Spleen (tissue), 11 donors: ENCODE measurements at regions not wholly inside any gene's neighbourhood (a gene's known extent, or its start where the extent isn't known, plus 50 kb on each side); places are given as distances from the start of the nearest gene placed in this dataset.
"Not testable (repeated sequence)": the region's sequence is repeated elsewhere in the genome, so short reads cannot be mapped to it uniquely, and the experiment has no call there.

Source experiments
- DNase-seq: peaks from one replicate; pipeline ENCODE4 v3.0.0-alpha.2; 2020
- H3K27ac ChIP-seq, 8 donors: fragments of 200-600 bp; sonication (generic) in 7 of 8; 1 replicate in 4 of 8; 2 replicates in 4 of 8; pipeline versions ENCODE4 v1.5.0 to v1.8.0; 2016 to 2021; ENCODE audit warnings: inconsistent platforms in 4 of 8, mild to moderate bottlenecking in 4 of 8, moderate library complexity in 1 of 8
- H3K27me3 ChIP-seq, 7 donors: fragments of 200-600 bp; sonication (generic) in 6 of 7; replicated peaks in 1 of 7; 1 replicate in 4 of 7; 2 replicates in 3 of 7; pipeline versions ENCODE4 v1.5.0 to v1.8.0; 2016 to 2021; ENCODE audit warnings: inconsistent platforms in 3 of 7, mild to moderate bottlenecking in 1 of 7
- H3K36me3 ChIP-seq, 6 donors: fragments of 200-600 bp; sonication (generic) in 5 of 6; 1 replicate in 4 of 6; 2 replicates in 2 of 6; pipeline versions ENCODE4 v1.5.0 to v1.8.0; 2016 to 2021; ENCODE audit warnings: inconsistent platforms in 2 of 6
- H3K4me1 ChIP-seq, 6 donors: fragments of 200-600 bp; sonication (generic) in 5 of 6; 1 replicate in 3 of 6; 2 replicates in 3 of 6; pipeline versions ENCODE4 v1.5.0 to v1.8.0; 2016 to 2021; ENCODE audit warnings: inconsistent platforms in 3 of 6
- H3K4me3 ChIP-seq, 8 donors: fragments of 200-600 bp; sonication (generic) in 7 of 8; 1 replicate in 4 of 8; 2 replicates in 4 of 8; pipeline versions ENCODE4 v1.5.0 to v1.8.0; 2016 to 2021; ENCODE audit warnings: inconsistent platforms in 4 of 8, mild to moderate bottlenecking in 4 of 8, moderate library complexity in 2 of 8
- H3K9me3 ChIP-seq, 8 donors: fragments of 200-600 bp; sonication (generic) in 7 of 8; 1 replicate in 4 of 8; 2 replicates in 4 of 8; pipeline versions ENCODE4 v1.5.0 to v1.8.0; 2016 to 2021; ENCODE audit warnings: inconsistent platforms in 4 of 8
- POLR2A ChIP-seq, 3 donors: fragments of 450-650 bp; IDR thresholded peaks; one replicate each; pipeline ENCODE4 v1.5.1; 2017; ENCODE audit warnings: antibody characterized with exemption in 3 of 3, mild to moderate bottlenecking in 1 of 3
- POLR2AphosphoS5 ChIP-seq, 3 donors: sonication (generic); formaldehyde crosslinking; IDR thresholded peaks; one replicate each; pipeline ENCODE4 v1.5.1; 2017; ENCODE audit warnings: antibody characterized with exemption in 3 of 3
- WGBS, 5 donors: extraction: QIAGEN DNeasy Blood & Tissue Kit in 3 of 5; methylation state at CpG; one replicate each; pipeline versions ENCODE4 v1.1.5 to v1.1.7; 2013 to 2018; 5-methylcytosine and 5-hydroxymethylcytosine counted together
- intact Hi-C: fragments of 100-400 bp; cut with DNase I; formaldehyde crosslinking; loops from one replicate; pipeline ENCODE4 v1.15.0; 2023; ENCODE audit warnings: low total_unique reads
- TF ChIP-seq, protein P1 (sequence below), 11 experiments: fragments of 200-600 bp in 7 of 11; fragments of 450-650 bp in 4 of 11; sonication (generic) in 4 of 11; IDR thresholded peaks in 8 of 11; conservative IDR thresholded peaks in 3 of 11; 1 replicate in 7 of 11; 2 replicates in 4 of 11; pipeline versions ENCODE4 v1.4.0 to v1.8.0; 2016 to 2021; ENCODE audit warnings: antibody characterized with exemption in 11 of 11, inconsistent platforms in 4 of 11, mild to moderate bottlenecking in 1 of 11
- donor health status: healthy with polysubstance abuse.
- donor health status: DM: no; HTN: no; CAD: no; lungs with moderate emphysema.
- donor health status: DM: no; HTN: no; CAD: no.
- donor health status: Bipolar disorder and iron deficiency.
- donor health status: healthy.
- donor health status: DM: no; HTN: no; CAD: no.
- donor health status: DM: yes; HTN: yes; CAD: no.

DNA sequence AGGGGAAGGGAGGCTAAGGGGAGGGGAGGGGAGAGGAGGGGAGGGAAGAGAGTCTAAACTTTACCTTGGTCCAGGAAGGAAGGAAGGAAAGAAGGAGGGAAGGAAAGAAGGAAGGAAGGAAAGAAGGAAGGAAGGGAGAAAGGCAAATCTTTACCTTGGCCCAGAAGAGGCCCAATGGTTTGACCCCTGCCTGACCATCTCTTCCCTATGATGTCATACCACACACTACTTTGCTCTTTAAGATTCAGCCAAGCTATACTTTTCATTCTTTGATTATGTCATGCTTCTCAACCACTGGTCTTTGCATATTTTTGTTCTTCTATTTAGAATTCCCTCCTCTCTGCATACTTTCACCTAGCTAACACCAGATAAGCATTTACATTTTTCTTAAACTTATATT lies 1077.5 kb downstream of the PCDH9 start:
- no peak overlapping the region for H3K27ac ChIP-seq
- intact Hi-C loops, result no loop called here
- no peaks in the 10 kb centered on the region for H3K4me1 ChIP-seq
- no peak overlapping the region for H3K4me3 ChIP-seq
- no peaks in the 10 kb centered on the region for H3K27me3 ChIP-seq
- peaks cover 0 to 3% (median 0%) of the 10 kb centered on the region in 8 donors for H3K9me3 ChIP-seq
- no peak for DNase-seq
- TF ChIP-seq POLR2AphosphoS5 (IDR thresholded peaks at IDR 0.05) (no peak), POLR2A (IDR thresholded peaks at IDR 0.05) (no peak)
- TF ChIP-seq, protein P1, sequence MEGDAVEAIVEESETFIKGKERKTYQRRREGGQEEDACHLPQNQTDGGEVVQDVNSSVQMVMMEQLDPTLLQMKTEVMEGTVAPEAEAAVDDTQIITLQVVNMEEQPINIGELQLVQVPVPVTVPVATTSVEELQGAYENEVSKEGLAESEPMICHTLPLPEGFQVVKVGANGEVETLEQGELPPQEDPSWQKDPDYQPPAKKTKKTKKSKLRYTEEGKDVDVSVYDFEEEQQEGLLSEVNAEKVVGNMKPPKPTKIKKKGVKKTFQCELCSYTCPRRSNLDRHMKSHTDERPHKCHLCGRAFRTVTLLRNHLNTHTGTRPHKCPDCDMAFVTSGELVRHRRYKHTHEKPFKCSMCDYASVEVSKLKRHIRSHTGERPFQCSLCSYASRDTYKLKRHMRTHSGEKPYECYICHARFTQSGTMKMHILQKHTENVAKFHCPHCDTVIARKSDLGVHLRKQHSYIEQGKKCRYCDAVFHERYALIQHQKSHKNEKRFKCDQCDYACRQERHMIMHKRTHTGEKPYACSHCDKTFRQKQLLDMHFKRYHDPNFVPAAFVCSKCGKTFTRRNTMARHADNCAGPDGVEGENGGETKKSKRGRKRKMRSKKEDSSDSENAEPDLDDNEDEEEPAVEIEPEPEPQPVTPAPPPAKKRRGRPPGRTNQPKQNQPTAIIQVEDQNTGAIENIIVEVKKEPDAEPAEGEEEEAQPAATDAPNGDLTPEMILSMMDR (IDR thresholded peaks at IDR 0.05 in 8 of 11, conservative IDR thresholded peaks at IDR 0.05 in 3 of 11), result no peak
- no peaks in the 10 kb centered on the region for H3K36me3 ChIP-seq

DNA sequence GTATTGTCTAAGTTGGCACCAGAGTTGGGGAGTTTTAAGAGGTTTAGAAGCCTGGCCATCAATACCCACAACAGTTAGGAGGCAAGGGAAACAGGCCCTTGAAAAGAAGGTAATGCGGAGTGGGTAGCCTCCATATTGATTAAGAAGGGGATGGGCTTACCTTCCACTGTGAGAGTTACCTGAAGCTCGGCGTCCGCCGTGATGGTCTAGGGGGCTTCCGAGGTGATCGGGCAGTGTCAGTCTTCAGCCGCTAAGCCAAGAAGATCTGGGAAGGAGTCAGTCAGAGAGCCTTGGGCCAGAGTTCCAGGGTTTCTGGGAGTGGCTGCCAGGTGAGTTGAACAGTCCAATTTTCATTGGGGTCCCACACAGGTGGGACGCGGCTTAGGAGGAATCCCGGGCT lies 1085.8 kb downstream of the PCDH9 start:
- H3K27me3 ChIP-seq, intact Hi-C loops, H3K27ac ChIP-seq, DNase-seq, H3K4me3 ChIP-seq, H3K9me3 ChIP-seq, H3K36me3 ChIP-seq: not testable (repeated sequence)
- whole genome bisulfite sequencing, 5 donors, result 92 to 98% (median 93%) methylated on average over 11 of the region's 11 CpGs
- H3K4me1 ChIP-seq, result peaks cover 0 to 16% (median under 1%) of the 10 kb centered on the region in 6 donors

DNA sequence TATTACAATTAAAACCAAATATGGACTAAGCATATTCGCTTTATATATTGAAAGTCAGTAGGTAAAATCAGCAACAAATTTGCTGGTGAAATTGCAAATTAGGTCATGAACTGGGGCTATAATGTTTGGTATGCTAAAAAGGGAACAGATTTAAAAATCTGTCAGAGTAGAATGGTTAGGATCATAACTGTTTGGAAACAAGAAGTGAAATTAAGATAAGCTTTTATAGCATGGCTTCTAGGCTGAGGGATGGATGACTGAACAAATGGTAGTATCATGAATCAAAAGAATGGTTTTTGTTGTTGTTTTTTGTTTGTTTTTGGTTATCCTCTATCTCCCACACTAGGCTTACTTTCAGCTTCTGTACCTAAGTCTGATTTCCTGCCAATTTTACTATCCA lies 1090.4 kb downstream of the PCDH9 start:
- Histone ChIP-seq H3K4me3 (no peak overlapping the region), H3K27ac (no peak overlapping the region), H3K4me1 (peaks cover 0 to 29% (median 2%) of the 10 kb centered on the region in 6 donors), H3K27me3 (no peaks in the 10 kb centered on the region), H3K9me3 (peaks cover 0 to 3% (median 0%) of the 10 kb centered on the region in 8 donors), H3K36me3 (no peaks in the 10 kb centered on the region)
- intact Hi-C loops, result no loop called here
- 27 to 78% (median 72%) methylated on average over 1 of the region's 1 CpG for WGBS, 5 donors
- TF ChIP-seq POLR2A (IDR thresholded peaks at IDR 0.05), result no peak
- TF ChIP-seq, protein P1 (IDR thresholded peaks at IDR 0.05 in 8 of 11, conservative IDR thresholded peaks at IDR 0.05 in 3 of 11), result no peak
- TF ChIP-seq POLR2AphosphoS5 (IDR thresholded peaks at IDR 0.05), result no peak
- DNase-seq, result no peak

DNA sequence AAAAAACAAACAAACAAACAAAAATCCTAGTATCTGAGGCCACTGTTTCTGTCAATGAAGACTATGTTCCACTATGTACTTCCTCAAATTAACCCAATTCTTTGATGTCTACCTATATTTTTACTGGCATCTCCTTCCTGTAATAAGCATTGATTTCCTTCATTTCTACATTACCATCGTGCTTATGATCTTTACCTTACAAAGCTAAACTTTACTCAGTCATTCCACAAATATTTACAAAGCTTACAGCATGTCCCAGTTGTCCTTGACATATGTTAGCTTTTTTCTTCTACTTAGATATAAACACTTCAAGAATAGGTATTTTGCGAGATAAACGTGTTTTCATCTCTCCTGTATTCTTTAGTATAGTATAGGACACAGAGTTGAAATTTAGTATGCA lies 1090.9 kb downstream of the PCDH9 start:
- DNase-seq, result no peak
- Histone ChIP-seq H3K36me3 (no peaks in the 10 kb centered on the region), H3K4me1 (peaks cover 0 to 29% (median 2%) of the 10 kb centered on the region in 6 donors), H3K27me3 (no peaks in the 10 kb centered on the region), H3K9me3 (peaks cover 0 to 3% (median 0%) of the 10 kb centered on the region in 8 donors), H3K4me3 (no peak overlapping the region), H3K27ac (no peak overlapping the region)
- intact Hi-C loops, result no loop called here
- TF ChIP-seq POLR2AphosphoS5 (IDR thresholded peaks at IDR 0.05), result no peak
- TF ChIP-seq, protein P1 (IDR thresholded peaks at IDR 0.05 in 8 of 11, conservative IDR thresholded peaks at IDR 0.05 in 3 of 11), result no peak
- 52 to 78% (median 60%) methylated on average over 3 of the region's 3 CpGs for WGBS, 5 donors

DNA sequence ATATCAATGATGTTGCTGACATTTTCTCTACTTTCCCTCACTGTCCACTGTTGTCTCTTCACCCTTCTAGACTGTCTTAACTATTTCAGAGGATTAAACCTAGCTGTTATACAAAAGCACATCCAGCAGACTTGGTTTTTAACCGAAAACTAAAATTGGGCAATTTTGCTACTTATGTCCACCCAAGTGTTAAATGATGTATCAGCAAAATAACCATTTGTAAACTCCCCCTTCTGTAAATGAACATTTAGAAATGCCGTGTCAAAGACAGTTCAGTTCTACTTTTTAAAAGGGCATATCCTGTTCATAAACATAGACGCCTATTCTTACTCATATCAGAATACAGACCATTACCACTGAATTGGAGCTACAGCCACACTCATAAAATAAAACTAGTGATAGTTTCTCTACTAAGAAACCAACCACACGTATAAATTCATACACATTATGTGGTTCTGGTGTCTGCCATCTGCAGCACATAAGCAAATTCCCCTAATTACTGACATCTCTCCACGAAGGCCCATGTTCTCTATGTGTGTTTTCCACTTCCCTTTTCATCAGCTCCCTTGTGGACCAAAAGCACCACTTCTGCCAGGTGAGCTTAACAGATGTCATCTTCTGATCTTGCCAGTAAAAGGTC lies 1091.8 kb downstream of the PCDH9 start:
- peaks cover 0 to 3% (median 0%) of the 10 kb centered on the region in 8 donors for H3K9me3 ChIP-seq
- TF ChIP-seq, protein P1 (IDR thresholded peaks at IDR 0.05 in 8 of 11, conservative IDR thresholded peaks at IDR 0.05 in 3 of 11), result no peak
- TF ChIP-seq POLR2A (IDR thresholded peaks at IDR 0.05) (no peak), POLR2AphosphoS5 (IDR thresholded peaks at IDR 0.05) (no peak)
- no peak overlapping the region for H3K27ac ChIP-seq
- H3K4me3 ChIP-seq, result no peak overlapping the region
- H3K27me3 ChIP-seq, result no peaks in the 10 kb centered on the region
- intact Hi-C loops, result no loop called here
- H3K36me3 ChIP-seq, result no peaks in the 10 kb centered on the region
- peaks cover 0 to 29% (median 2%) of the 10 kb centered on the region in 6 donors for H3K4me1 ChIP-seq
- 34 to 64% (median 46%) methylated on average over 5 of the region's 5 CpGs for WGBS, 5 donors
- DNase-seq, result no peak
